GM18499 (cell line): ENCODE measurements at regions not wholly inside any gene's neighbourhood (a gene's known extent, or its start where the extent isn't known, plus 50 kb on each side); places are given as distances from the start of the nearest gene placed in this dataset.
"Not testable (repeated sequence)": the region's sequence is repeated elsewhere in the genome, so short reads cannot be mapped to it uniquely, and the experiment has no call there.

Experiments used
- ATAC-seq: cut with Tn5 transposase; IDR thresholded peaks from one replicate; pipeline ENCODE4 v1.9.1; 2021; ENCODE audit warnings: moderate number of reproducible peaks; ENCODE audit not compliant: insufficient read depth, unreplicated experiment

GRCh38 chr12:41700940-41701339 is 443.7 kb downstream of the GXYLT1 start:
- no peak for ATAC-seq

DNA sequence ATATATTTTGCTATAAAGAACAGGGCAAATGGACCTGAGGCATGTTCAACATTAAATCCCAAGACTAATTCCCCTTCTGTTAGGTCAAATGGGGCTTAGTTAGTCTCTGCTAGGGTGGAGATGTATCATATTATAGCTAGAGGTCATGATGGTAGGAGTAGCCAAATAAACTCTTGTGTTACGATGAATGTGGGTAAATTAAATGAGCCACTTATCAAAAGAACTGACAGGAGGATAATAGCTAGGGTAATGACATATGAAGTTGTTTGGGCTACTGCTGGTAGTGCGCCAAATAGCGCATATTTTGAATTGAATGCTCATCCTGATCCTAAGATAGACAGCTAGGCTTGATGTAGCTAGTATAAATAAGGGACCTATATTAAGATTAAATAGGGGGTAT is 445.0 kb downstream of the GXYLT1 start:
- no peak for ATAC-seq

- ATAC-seq, result no peak
Observed at GRCh38 chr12:41697161-41697560, 447.5 kb downstream of the GXYLT1 start.

DNA sequence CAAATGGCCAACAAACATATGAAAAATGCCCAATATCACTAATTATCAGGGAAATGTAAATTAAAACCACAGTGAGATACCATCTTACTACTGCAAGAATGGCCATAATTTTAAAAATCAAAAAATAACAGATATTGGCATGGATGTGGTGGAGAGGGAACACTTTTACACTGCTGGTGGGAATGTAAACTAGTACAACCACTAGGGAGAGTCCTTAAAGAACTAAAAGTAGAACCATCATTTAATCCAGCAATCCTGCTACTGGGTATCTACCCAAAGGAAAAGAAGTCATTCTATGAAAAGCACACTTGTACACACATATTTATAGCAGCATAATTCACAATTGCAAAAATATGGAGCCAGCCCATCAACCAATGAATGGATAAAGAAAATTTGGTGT is 459.7 kb downstream of the GXYLT1 start:
- ATAC-seq, result no peak

- ATAC-seq, result no peak
Observed at GRCh38 chr12:41683513-41684240, 461.0 kb downstream of the GXYLT1 start.

GRCh38 chr12:41683023-41683422 is 461.7 kb downstream of the GXYLT1 start:
- no peak for ATAC-seq

GRCh38 chr12:41681898-41682297 is 462.8 kb downstream of the GXYLT1 start:
- no peak for ATAC-seq

GRCh38 chr12:41680155-41680554 is 464.5 kb downstream of the GXYLT1 start:
- ATAC-seq, result no peak

DNA sequence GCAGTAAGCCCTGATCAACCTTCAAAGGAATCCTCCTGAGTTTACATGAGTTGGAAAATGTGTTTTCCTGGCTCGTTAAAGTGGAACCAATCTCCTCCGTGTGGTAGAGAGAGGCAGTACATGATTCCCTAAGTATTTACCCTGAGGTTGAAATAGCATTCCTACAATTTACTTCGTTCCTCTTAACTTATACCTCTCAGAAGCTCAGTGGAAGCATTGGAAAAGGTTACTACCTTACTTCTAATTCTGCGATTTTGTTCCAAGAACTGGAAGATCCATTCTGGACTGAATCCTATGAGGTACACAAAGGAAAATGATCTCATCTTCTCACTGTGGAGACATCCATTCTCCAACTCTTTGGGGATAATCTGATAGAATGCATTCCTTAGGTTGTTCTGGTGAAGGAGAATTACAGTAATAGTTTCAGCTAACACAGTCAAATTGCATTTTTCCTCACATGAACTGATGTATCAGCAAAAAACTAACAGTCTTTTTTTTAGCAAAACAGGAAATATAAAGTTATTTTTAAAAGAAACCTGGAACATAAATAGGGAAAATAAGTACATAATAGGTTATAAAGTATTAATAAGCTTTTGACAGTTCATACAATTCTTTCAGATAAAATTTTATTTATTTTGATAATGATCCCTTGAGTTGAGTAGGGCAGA is 475.6 kb downstream of the PDZRN4 start:
- ATAC-seq, result no peak

DNA sequence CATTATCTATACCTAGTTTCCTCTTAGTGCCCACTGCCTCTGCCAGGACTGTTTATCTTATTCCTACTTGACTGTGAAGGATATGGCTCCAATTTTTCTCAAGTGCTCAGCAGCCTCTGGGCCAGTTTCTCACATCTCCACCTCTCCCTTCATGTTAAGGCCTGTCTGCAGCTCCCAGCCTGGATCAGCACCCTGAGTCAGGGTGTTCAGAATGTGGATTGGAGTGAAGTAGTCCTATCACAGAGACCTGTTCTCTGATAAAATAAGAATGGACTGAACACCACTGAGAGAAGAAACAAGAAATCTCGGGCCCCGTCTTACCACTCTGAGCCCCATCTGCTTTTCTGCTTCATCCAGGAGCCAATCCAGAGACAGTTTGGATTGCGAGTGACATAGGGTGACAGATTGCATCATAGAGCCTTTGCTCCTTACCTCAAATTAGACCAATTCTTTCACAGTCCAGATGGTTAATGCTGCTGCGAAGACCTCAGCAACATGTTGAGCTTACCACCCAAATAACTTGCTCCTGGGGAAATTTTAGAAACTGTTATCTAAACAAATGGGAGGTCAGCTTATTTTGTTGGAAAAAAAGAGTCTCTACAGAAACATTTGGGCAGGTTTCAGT is 473.1 kb downstream of the PDZRN4 start:
- no peak for ATAC-seq

- no peak for ATAC-seq
Observed at GRCh38 chr12:41656454-41656853, 468.3 kb downstream of the PDZRN4 start.

GRCh38 chr12:41653386-41654326 is 465.5 kb downstream of the PDZRN4 start:
- no peak for ATAC-seq

DNA sequence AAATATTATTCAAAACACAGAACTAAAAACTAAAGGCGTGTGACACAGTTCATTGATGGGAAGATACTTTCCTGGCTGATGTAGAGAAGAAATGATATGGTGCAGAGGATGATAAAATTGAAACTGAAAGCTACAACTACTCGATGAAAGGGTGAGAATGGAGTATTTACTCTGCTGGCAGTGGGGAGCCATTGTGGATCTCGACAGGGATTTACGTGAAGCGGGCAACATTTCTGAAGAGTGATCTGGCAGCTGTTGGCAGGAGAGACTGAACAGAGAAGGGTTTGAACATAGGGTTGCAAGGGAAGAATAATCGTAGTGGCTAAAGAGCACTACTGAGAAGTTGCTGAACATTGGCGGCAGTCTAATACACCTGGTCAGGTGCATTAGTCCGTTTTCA is 464.9 kb downstream of the PDZRN4 start:
- no peak for ATAC-seq

GRCh38 chr12:41645624-41646023 is 457.5 kb downstream of the PDZRN4 start:
- ATAC-seq, result no peak

DNA sequence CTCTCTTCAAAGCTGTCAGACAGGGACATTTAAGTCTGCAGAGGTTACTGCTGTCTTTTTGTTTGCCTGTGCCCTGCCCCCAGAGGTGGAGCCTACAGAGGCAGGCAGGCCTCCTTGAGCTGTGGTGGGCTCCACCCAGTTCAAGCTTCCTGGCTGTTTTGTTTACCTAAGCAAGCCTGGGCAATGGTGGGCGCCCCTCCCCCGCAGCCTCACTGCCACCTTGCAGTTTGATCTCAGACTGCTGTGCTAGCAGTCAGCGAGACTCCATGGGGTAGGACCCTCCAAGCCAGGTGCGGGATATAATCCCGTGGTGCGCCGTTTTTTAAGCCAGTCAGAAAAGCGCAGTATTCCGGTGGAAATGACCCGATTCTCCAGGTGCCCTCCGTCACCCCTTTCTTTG is 454.7 kb downstream of the PDZRN4 start:
- ATAC-seq, result not testable (repeated sequence)

DNA sequence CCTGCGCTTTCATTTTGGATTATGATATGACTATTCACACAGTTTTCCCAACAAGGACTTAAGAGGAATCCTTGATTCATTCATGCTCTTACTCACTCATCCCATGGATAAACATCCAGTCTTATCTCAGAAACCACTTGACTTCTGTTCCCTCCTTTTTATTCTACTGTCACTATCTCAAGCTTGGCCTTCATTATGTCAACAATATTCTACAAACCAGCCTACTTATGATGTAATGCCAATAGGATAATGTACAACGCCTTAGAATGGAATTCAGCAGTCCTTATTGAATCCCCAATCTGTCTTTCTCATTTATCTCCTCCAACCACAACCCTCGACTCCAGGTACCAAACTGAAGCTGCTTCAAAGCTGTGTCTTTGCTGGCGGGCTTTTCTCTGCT is 448.5 kb downstream of the PDZRN4 start:
- ATAC-seq, result no peak

DNA sequence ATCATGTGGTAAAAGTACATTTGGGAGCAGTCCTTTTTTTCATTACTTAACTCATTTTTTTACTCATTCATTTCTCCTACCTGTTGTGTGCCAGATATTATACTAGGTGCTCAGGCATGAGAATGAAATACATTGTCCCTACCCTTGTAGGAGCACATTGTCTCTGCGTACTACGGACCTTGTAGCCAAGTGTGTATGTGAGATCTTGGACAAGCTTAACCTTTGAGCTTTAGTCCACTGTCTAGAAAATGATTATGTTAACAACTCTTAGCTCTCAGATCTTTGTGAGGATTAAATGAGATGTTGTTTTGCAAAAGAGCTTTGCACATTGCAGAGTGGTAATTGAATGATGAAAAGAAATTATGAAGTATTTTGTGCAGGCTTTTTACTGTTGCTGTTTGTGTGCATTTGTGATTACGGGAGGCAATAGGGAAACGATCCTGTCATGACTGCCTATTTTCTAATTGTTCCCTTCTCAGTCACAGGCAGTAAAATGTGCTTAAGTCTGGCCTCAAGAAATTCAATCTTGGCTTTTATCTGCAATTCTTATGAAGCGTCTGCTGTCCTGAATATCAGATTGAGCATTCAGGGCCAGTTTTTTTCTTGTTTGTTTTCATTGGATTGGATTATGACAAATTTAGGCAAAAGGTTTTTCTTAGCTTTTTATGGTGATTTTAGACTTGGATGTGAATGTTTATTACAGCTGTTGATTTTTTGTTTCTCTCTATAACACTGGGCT is 447.7 kb downstream of the PDZRN4 start:
- no peak for ATAC-seq

DNA sequence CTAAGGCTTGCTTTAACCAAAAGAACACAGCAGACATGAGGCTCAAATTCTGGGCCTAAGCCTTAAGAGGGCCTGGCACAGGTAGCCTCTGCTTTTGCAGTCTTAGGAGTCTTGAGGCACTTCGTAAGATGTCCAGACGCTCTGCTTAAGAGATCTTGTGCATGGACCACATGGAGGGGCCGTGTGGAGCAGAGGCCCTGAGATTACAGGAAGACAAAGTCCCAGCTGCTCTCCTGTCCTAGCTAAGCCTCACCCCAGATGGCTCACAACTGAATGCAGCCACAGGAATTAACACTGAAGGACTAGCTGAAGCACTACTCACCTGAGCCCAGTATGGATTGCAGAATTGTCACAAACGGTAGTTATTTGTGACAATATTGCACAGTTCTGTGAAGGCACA is 446.0 kb downstream of the PDZRN4 start:
- no peak for ATAC-seq

- ATAC-seq, result no peak
Observed at GRCh38 chr12:41629611-41630010, 441.5 kb downstream of the PDZRN4 start.

DNA sequence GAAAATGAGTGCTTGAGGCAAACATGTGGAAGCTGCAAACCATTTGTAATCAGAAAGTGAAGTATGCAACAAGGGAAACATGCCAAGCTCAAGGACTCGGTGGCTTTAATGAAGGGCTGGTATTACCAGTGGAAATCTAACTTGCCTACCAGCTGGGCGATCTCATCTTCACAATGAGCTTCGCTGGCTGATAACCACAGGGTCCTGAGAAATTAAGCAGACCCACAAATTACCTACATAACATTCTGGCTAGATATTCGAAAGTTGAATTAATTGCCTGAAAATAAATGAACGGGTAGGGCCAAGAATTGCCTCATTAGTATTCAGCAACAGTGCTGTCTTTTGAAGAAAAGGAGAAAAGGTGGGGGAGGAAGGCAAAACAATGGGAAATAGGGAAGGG is 439.4 kb downstream of the PDZRN4 start:
- no peak for ATAC-seq
